ENCODE measurements at regions not wholly inside any gene's neighbourhood (a gene's known extent, or its start where the extent isn't known, plus 50 kb on each side); places are given as distances from the start of the nearest gene placed in this dataset.

GRCh38 chr5:154107010-154107409 lies 68.2 kb downstream of the MFAP3 start:
- DNase-seq (ENCODE audit: low read depth in 4 of 4, low spot score in 2 of 4) = no peak

GRCh38 chr5:154107756-154108155 lies 69.0 kb downstream of the MFAP3 start:
- DNase-seq (ENCODE audit: low read depth in 4 of 4, low spot score in 2 of 4) = no peak

- no peak for DNase-seq (ENCODE audit: low read depth in 4 of 4, low spot score in 2 of 4)
Observed at GRCh38 chr5:154109416-154110106, 70.8 kb downstream of the MFAP3 start.

GRCh38 chr5:154110107-154110453 lies 71.3 kb downstream of the MFAP3 start:
- DNase-seq (ENCODE audit: low read depth in 4 of 4, low spot score in 2 of 4) = no peak

GRCh38 chr5:154110716-154111115 lies 71.9 kb downstream of the MFAP3 start:
- no peak for DNase-seq (ENCODE audit: low read depth in 4 of 4, low spot score in 2 of 4)

GRCh38 chr5:154111214-154111613 lies 72.4 kb downstream of the MFAP3 start:
- DNase-seq (ENCODE audit: low read depth in 4 of 4, low spot score in 2 of 4) = no peak

GRCh38 chr5:154112255-154112654 lies 73.5 kb downstream of the MFAP3 start:
- no peak for DNase-seq (ENCODE audit: low read depth in 4 of 4, low spot score in 2 of 4)

- DNase-seq (ENCODE audit: low read depth in 4 of 4, low spot score in 2 of 4) = no peak
Observed at GRCh38 chr5:154115291-154115690, 75.2 kb upstream of the GALNT10 start.

GRCh38 chr5:154117050-154117449 lies 73.5 kb upstream of the GALNT10 start:
- DNase-seq (ENCODE audit: low read depth in 4 of 4, low spot score in 2 of 4) = no peak

- DNase-seq (ENCODE audit: low read depth in 4 of 4, low spot score in 2 of 4) = no peak
Observed at GRCh38 chr5:154117930-154118329, 72.6 kb upstream of the GALNT10 start.

- DNase-seq (ENCODE audit: low read depth in 4 of 4, low spot score in 2 of 4) = no peak
Observed at GRCh38 chr5:154118385-154118784, 72.1 kb upstream of the GALNT10 start.

- peak in 1 of 4 donors; percentile 50 for DNase-seq (ENCODE audit: low read depth in 4 of 4, low spot score in 2 of 4)
Observed at GRCh38 chr5:154118893-154119336, 71.6 kb upstream of the GALNT10 start.

- no peak for DNase-seq (ENCODE audit: low read depth in 4 of 4, low spot score in 2 of 4)
Observed at GRCh38 chr5:154129013-154129412, 61.5 kb upstream of the GALNT10 start.

- no peak for DNase-seq (ENCODE audit: low read depth in 4 of 4, low spot score in 2 of 4)
Observed at GRCh38 chr5:154129921-154130320, 60.6 kb upstream of the GALNT10 start.

GRCh38 chr5:154131817-154132216 lies 58.7 kb upstream of the GALNT10 start:
- no peak for DNase-seq (ENCODE audit: low read depth in 4 of 4, low spot score in 2 of 4)

GRCh38 chr5:154132718-154133307 lies 57.7 kb upstream of the GALNT10 start:
- no peak for DNase-seq (ENCODE audit: low read depth in 4 of 4, low spot score in 2 of 4)

GRCh38 chr5:154133591-154133990 lies 56.9 kb upstream of the GALNT10 start:
- no peak for DNase-seq (ENCODE audit: low read depth in 4 of 4, low spot score in 2 of 4)

- DNase-seq (ENCODE audit: low read depth in 4 of 4, low spot score in 2 of 4) = no peak
Observed at GRCh38 chr5:154134499-154134898, 56.0 kb upstream of the GALNT10 start.

GRCh38 chr5:154135125-154135817 lies 55.3 kb upstream of the GALNT10 start:
- no peak for DNase-seq (ENCODE audit: low read depth in 4 of 4, low spot score in 2 of 4)

- no peak for DNase-seq (ENCODE audit: low read depth in 4 of 4, low spot score in 2 of 4)
Observed at GRCh38 chr5:154136141-154136540, 54.4 kb upstream of the GALNT10 start.

- no peak for DNase-seq (ENCODE audit: low read depth in 4 of 4, low spot score in 2 of 4)
Observed at GRCh38 chr5:154138701-154139100, 51.8 kb upstream of the GALNT10 start.

GRCh38 chr5:154140381-154140780 lies 50.2 kb upstream of the GALNT10 start:
- no peak for DNase-seq (ENCODE audit: low read depth in 4 of 4, low spot score in 2 of 4)

Measured in left renal cortex interstitium (tissue), 4 donors.